Chondrocyte (in vitro differentiated cells): ENCODE measurements at regions not wholly inside any gene's neighbourhood (a gene's known extent, or its start where the extent isn't known, plus 50 kb on each side); places are given as distances from the start of the nearest gene placed in this dataset.

ENCODE experiments used
- DNase-seq: peaks from one replicate; pipeline ENCODE4 v3.0.0; 2021; ENCODE audit warnings: mixed read lengths, low spot score
- H3K27ac Mint-ChIP-seq: one replicate; pipeline ENCODE4 v1.8.0; 2021; ENCODE audit warnings: mild to moderate bottlenecking, moderate library complexity, mixed read lengths; ENCODE audit not compliant: unreplicated experiment
- H3K27me3 Mint-ChIP-seq: 2 replicates; pipeline ENCODE4 v1.8.0; 2021; ENCODE audit warnings: low read depth, mixed read lengths
- H3K36me3 Mint-ChIP-seq: 2 replicates; pipeline ENCODE4 v1.8.0; 2021; ENCODE audit warnings: low read depth, mixed read lengths
- H3K4me1 Mint-ChIP-seq: 2 replicates; pipeline ENCODE4 v1.8.0; 2021; ENCODE audit warnings: low read depth, mild to moderate bottlenecking, mixed read lengths
- H3K4me3 Mint-ChIP-seq: one replicate; pipeline ENCODE4 v1.8.0; 2021; ENCODE audit warnings: mild to moderate bottlenecking, moderate library complexity, mixed read lengths; ENCODE audit not compliant: unreplicated experiment
- H3K9me3 Mint-ChIP-seq: 2 replicates; pipeline ENCODE4 v1.8.0; 2021; ENCODE audit warnings: low read depth, mixed read lengths
- TF ChIP-seq, protein P1 (sequence below): fragments of 200-600 bp; sonication (generic); IDR thresholded peaks from 2 replicates; pipeline ENCODE4 v1.5.0; 2021; ENCODE audit warnings: antibody characterized with exemption, mild to moderate bottlenecking, moderate library complexity

DNA sequence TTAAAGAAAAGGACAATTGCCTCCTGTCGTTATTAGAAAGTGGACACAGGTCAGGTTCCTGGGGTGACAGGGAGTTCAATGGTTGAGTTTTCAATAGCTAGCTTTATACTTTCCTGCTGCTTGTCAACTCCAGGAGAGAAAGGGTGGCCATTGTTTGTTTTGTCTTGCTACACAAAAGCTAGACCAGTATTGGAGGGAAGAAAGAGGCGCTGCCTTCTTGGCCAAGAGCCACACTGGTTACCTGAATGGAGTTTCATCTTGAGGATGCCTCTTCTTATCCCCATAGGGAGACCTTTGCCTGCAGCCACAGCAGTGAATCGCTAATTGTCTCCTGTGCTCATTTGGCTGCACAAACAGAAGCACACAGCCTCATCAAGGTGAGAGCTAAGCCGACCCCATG, 279.4 kb upstream of the GRIA1 start:
- Mint-ChIP-seq H3K4me3 (no peak overlapping the region), H3K36me3 (no peaks in the 10 kb centered on the region), H3K27me3 (peaks cover 4% of the 10 kb centered on the region), H3K27ac (no peak overlapping the region), H3K4me1 (no peaks in the 10 kb centered on the region), H3K9me3 (peaks cover 9% of the 10 kb centered on the region)
- DNase-seq, result no peak
- TF ChIP-seq, protein P1, sequence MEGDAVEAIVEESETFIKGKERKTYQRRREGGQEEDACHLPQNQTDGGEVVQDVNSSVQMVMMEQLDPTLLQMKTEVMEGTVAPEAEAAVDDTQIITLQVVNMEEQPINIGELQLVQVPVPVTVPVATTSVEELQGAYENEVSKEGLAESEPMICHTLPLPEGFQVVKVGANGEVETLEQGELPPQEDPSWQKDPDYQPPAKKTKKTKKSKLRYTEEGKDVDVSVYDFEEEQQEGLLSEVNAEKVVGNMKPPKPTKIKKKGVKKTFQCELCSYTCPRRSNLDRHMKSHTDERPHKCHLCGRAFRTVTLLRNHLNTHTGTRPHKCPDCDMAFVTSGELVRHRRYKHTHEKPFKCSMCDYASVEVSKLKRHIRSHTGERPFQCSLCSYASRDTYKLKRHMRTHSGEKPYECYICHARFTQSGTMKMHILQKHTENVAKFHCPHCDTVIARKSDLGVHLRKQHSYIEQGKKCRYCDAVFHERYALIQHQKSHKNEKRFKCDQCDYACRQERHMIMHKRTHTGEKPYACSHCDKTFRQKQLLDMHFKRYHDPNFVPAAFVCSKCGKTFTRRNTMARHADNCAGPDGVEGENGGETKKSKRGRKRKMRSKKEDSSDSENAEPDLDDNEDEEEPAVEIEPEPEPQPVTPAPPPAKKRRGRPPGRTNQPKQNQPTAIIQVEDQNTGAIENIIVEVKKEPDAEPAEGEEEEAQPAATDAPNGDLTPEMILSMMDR, result no peak

DNA sequence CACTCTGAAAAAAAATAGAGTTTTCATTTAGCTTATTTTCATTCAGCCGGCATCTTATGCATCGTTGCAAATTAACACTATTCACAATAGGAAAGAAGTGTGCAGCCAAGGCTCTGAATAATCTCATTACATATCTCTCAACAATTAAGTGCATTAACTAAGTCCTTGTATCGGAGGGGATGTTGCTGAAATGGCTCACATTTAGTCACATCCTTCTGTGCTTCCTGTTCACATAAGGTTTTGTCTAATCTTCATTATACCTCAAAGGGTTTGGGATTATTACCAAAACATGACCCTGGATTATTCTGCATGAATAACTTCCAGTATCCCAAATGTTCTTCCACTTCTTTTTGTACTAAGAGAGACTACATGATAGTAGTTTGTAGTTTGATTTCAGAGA, 278.0 kb upstream of the GRIA1 start:
- H3K9me3 Mint-ChIP-seq, result peaks cover 19% of the 10 kb centered on the region
- no peak for DNase-seq
- no peak overlapping the region for H3K4me3 Mint-ChIP-seq
- H3K27me3 Mint-ChIP-seq, result peaks cover 4% of the 10 kb centered on the region
- H3K4me1 Mint-ChIP-seq, result no peaks in the 10 kb centered on the region
- TF ChIP-seq, protein P1, result no peak
- peaks cover 3% of the 10 kb centered on the region for H3K36me3 Mint-ChIP-seq
- H3K27ac Mint-ChIP-seq, result no peak overlapping the region

DNA sequence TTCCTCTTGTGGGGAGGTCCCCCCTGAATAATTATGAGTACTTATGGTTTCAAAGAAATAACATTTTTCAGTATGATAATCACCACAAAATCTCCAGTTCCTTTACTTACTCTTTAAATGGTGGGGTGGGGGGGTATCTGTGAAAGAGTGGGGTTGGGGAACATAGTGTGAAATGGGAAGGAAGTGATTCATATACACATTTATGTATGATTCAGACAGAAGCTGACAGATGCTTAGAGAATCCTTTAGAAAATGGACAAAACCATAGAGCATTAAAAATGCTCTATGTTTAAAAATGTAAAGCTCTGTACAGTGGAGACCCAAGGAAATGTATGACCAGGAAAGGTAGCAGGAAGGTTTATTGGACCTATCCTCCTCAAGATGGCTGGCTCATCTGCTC, 267.5 kb upstream of the GRIA1 start:
- peaks cover 18% of the 10 kb centered on the region for H3K9me3 Mint-ChIP-seq
- no peak overlapping the region for H3K4me3 Mint-ChIP-seq
- H3K27ac Mint-ChIP-seq, result no peak overlapping the region

DNA sequence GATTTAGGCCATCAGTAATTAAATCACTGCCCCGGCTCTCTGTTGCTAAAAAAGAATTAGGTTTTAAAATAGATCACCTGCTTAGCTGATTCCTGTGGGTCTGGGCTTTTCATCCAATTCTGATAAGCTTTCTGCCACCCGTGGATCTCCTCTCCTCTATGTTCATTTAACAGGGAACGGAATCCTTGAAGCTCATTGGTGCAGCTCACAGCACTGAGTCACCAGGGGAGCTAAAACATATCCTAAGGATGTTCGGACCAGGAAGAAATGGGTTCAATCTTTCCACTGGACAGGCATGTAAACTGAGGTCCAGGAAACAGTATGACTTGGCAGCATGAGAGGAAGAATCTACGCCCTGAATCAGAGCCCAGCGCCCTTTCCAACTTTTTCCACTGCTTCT, 267.1 kb upstream of the GRIA1 start:
- no peak overlapping the region for H3K27ac Mint-ChIP-seq
- H3K9me3 Mint-ChIP-seq, result peaks cover 15% of the 10 kb centered on the region
- H3K4me1 Mint-ChIP-seq, result peaks cover 10% of the 10 kb centered on the region
- TF ChIP-seq, protein P1, result no peak
- no peaks in the 10 kb centered on the region for H3K27me3 Mint-ChIP-seq
- H3K36me3 Mint-ChIP-seq, result no peaks in the 10 kb centered on the region
- DNase-seq, result no peak
- H3K4me3 Mint-ChIP-seq, result no peak overlapping the region

More for the DNA sequence above, 267.5 kb upstream of the GRIA1 start:
- Mint-ChIP-seq H3K27me3 (no peaks in the 10 kb centered on the region), H3K36me3 (no peaks in the 10 kb centered on the region), H3K4me1 (peaks cover 10% of the 10 kb centered on the region)
- TF ChIP-seq, protein P1, result no peak
- DNase-seq, result no peak

DNA sequence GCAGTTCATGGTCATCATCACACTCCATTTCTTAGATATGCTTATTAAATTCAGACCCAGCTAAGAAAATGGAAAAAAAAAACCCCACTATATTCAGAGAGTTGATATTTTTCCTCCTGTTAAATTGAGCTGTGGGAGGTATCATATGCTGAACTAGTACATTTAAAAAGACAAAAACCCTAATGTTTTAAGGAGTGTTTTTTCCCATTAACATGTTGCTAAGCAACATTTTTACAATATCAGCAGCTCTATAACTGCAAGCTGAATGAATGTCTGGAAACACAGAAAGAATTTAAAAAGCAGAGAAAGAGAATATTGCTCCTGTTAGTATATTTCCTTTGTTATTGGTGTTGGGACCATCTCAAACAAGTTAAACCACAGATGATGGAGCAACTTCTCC, 265.8 kb upstream of the GRIA1 start:
- no peaks in the 10 kb centered on the region for H3K27me3 Mint-ChIP-seq
- H3K4me3 Mint-ChIP-seq, result no peak overlapping the region
- no peaks in the 10 kb centered on the region for H3K36me3 Mint-ChIP-seq
- peaks cover 10% of the 10 kb centered on the region for H3K4me1 Mint-ChIP-seq
- H3K9me3 Mint-ChIP-seq, result peaks cover 5% of the 10 kb centered on the region
- DNase-seq, result no peak
- TF ChIP-seq, protein P1, result no peak
- no peak overlapping the region for H3K27ac Mint-ChIP-seq
